ENCODE measurements at regions not wholly inside any gene's neighbourhood (a gene's known extent, or its start where the extent isn't known, plus 50 kb on each side); places are given as distances from the start of the nearest gene placed in this dataset.

GRCh38 chr11:79794484-79795393 is 353.9 kb upstream of the TENM4 start:
- TF ChIP-seq CTCF (IDR thresholded peaks at IDR 0.05; ENCODE audit: poor library complexity) (no peak), EZH2 (IDR thresholded peaks at IDR 0.05; ENCODE audit: borderline replicate concordance) (no peak)
